ENCODE measurements at regions not wholly inside any gene's neighbourhood (a gene's known extent, or its start where the extent isn't known, plus 50 kb on each side); places are given as distances from the start of the nearest gene placed in this dataset.

DNA sequence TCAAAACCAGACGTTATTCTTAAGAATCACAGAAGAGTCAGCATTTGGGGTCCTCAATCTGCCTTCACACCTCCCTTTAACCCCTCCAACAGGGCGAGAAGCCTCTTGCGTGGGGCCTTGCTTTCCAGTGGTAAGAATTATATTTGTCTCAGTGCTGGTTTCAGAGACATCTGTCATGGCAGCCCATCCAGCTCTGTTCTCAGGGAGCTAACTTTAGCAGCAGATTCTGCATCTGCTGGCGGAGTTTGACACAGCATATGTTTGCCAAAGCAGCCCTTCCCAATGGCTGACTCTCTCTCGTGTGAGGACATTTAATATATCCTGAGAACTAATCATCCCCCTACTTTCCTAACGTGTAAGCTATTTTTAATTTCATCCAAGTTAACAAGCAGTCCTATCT lies 91.5 kb upstream of the BCL11A start:
- TF ChIP-seq GATA2 (IDR thresholded peaks at IDR 0.05; ENCODE audit: low read depth, low read length) (no peak), GATA3 (IDR thresholded peaks at IDR 0.05; ENCODE audit: low read depth, low read length) (no peak)
